HCT116 (cell line): ENCODE measurements at regions not wholly inside any gene's neighbourhood (a gene's known extent, or its start where the extent isn't known, plus 50 kb on each side); places are given as distances from the start of the nearest gene placed in this dataset.

Experiments used
- ATAC-seq: fragments of 200-7000 bp; cut with Tn5 transposase; 2 replicates; pipeline ENCODE4 v1.9.1; 2020; ENCODE audit warnings: mild to moderate bottlenecking, moderate library complexity
- BruUV-seq: library from RNA; stranded (reverse); fragments of 400-500 nt; replicated peaks from 2 replicates; lab custom pipeline; 2021; lab: Mats Ljungman, UMichigan
- CTCF ChIA-PET: fragments of 300-600 bp; sonication (Branson Sonifier 250); formaldehyde crosslinking; loops from one replicate; lab custom pipeline; 2021; ENCODE audit warnings: antibody characterized with exemption; lab: Charles Lee
- POLR2A ChIA-PET: fragments of 300-600, 350-600 bp; sonication (Branson Sonifier 250); formaldehyde crosslinking; loops from one replicate; lab custom pipeline; 2021; ENCODE audit warnings: antibody characterized with exemption; lab: Charles Lee
- RAD21 ChIA-PET, 2 experiments: fragments of 300-600 bp; sonication (Branson Sonifier 250); formaldehyde crosslinking; loops; one replicate each; lab custom pipeline; 2023; ENCODE audit warnings: low total read pairs in 2 of 2; ENCODE audit not compliant: uncharacterized antibody in 2 of 2, unreplicated experiment in 2 of 2, low non-redundant PET in 1 of 2; lab: Charles Lee
- DNase-seq: peaks from one replicate; pipeline ENCODE4 v3.0.0-alpha.2; 2010; ENCODE audit warnings: low read depth, low spot score
- H2AFZ ChIP-seq: fragments of 200-600 bp; shearing (Covaris generic), sonication (generic); 2 replicates; pipeline ENCODE4 v1.6.1; 2017; ENCODE audit warnings: low read depth, mixed run types, mixed read lengths, antibody characterized with exemption, low read length; ENCODE audit not compliant: poor library complexity, severe bottlenecking
- H3K27ac ChIP-seq: 2 replicates; pipeline ENCODE4 v1.5.1; 2012; ENCODE audit warnings: low read depth, low read length
- H3K27me3 ChIP-seq: fragments of 200-600 bp; sonication (generic); 2 replicates; pipeline ENCODE4 v1.6.1; 2016; ENCODE audit warnings: mixed run types, low read length, mixed read lengths; ENCODE audit not compliant: insufficient read depth
- H3K36me3 ChIP-seq, 2 experiments: fragments of 200-500 bp in 1 of 2; fragments of 200-600 bp in 1 of 2; sonication (Bioruptor generic) in 1 of 2; sonication (generic) in 1 of 2; 2 replicates each; pipeline versions ENCODE4 v1.5.1 to v1.6.1; 2014 to 2016; ENCODE audit warnings: low read length in 2 of 2, inconsistent platforms in 1 of 2, mixed read lengths in 1 of 2, mixed run types in 1 of 2; ENCODE audit not compliant: insufficient read depth in 2 of 2, control insufficient read depth in 1 of 2
- H3K4me1 ChIP-seq, 2 experiments: fragments of 200-600 bp in 1 of 2; sonication (generic) in 1 of 2; 2 replicates each; pipeline versions ENCODE4 v1.5.1 to v1.6.1; 2012 to 2017; ENCODE audit warnings: low read length in 2 of 2, inconsistent platforms in 1 of 2, mild to moderate bottlenecking in 1 of 2, mixed read lengths in 1 of 2, mixed run types in 1 of 2, moderate library complexity in 1 of 2; ENCODE audit not compliant: insufficient read depth in 2 of 2, control insufficient read depth in 1 of 2
- H3K4me2 ChIP-seq: fragments of 200-600 bp; sonication (generic); 2 replicates; pipeline ENCODE4 v1.6.1; 2017; ENCODE audit warnings: mixed run types, low read length, mixed read lengths
- H3K4me3 ChIP-seq, 2 experiments: fragments of 200-600 bp in 1 of 2; sonication (generic) in 1 of 2; replicated peaks in 1 of 2; 2 replicates each; pipeline ENCODE4 v1.5.1; 2011 to 2016; ENCODE audit warnings: low read length in 2 of 2, control low read depth in 1 of 2, low read depth in 1 of 2, mild to moderate bottlenecking in 1 of 2, mixed read lengths in 1 of 2, mixed run types in 1 of 2
- H3K79me2 ChIP-seq: fragments of 200-600 bp; sonication (generic); 2 replicates; pipeline ENCODE4 v1.6.1; 2017; ENCODE audit warnings: mild to moderate bottlenecking, mixed run types, low read length, moderate library complexity, mixed read lengths; ENCODE audit not compliant: insufficient read depth
- H3K9ac ChIP-seq: fragments of 200-600 bp; sonication (generic); 2 replicates; pipeline ENCODE4 v1.6.1; 2016; ENCODE audit warnings: low read length, mixed read lengths
- H3K9me2 ChIP-seq: fragments of 200-600 bp; sonication (generic), shearing (Covaris generic); 2 replicates; pipeline ENCODE4 v1.6.1; 2017; ENCODE audit warnings: mixed run types, mild to moderate bottlenecking, moderate library complexity; ENCODE audit not compliant: insufficient read depth
- H3K9me3 ChIP-seq, 2 experiments: fragments of 200-500 bp in 1 of 2; fragments of 200-600 bp in 1 of 2; sonication (Bioruptor generic) in 1 of 2; sonication (generic) in 1 of 2; 2 replicates each; pipeline ENCODE4 v1.6.1; 2014 to 2017; ENCODE audit warnings: low read length in 2 of 2, mixed read lengths in 2 of 2, inconsistent platforms in 1 of 2, low read depth in 1 of 2, mild to moderate bottlenecking in 1 of 2, mixed run types in 1 of 2, moderate library complexity in 1 of 2; ENCODE audit not compliant: control insufficient read depth in 1 of 2, insufficient read depth in 1 of 2
- H4K20me1 ChIP-seq: fragments of 200-600 bp; sonication (generic), shearing (Covaris generic); 2 replicates; pipeline ENCODE4 v1.6.1; 2017; ENCODE audit warnings: mixed run types, mild to moderate bottlenecking, moderate library complexity; ENCODE audit not compliant: insufficient read depth
- CBX3 ChIP-seq: IDR thresholded peaks from 2 replicates; pipeline ENCODE4 v1.6.1; 2012; ENCODE audit warnings: low read depth
- CTCF ChIP-seq, 3 experiments: fragments of 200-600 bp in 1 of 3; sonication (generic) in 1 of 3; IDR thresholded peaks in 2 of 3; conservative IDR thresholded peaks in 1 of 3; 2 replicates each; pipeline ENCODE4 v1.5.1; 2012 to 2017; ENCODE audit warnings: low read depth in 2 of 3, low read length in 2 of 3, antibody characterized with exemption in 1 of 3, borderline replicate concordance in 1 of 3, control low read depth in 1 of 3, mild to moderate bottlenecking in 1 of 3, mixed read lengths in 1 of 3, mixed run types in 1 of 3, moderate library complexity in 1 of 3; ENCODE audit not compliant: insufficient read depth in 1 of 3
- EZH2phosphoT487 ChIP-seq: fragments of 200-600 bp; IDR thresholded peaks from 2 replicates; pipeline ENCODE4 v1.6.1; 2018; ENCODE audit warnings: antibody characterized with exemption, borderline replicate concordance
- FOSL1 ChIP-seq: IDR thresholded peaks from 2 replicates; pipeline ENCODE4 v1.6.1; 2012; ENCODE audit warnings: low read depth
- JUND ChIP-seq: IDR thresholded peaks from 2 replicates; pipeline ENCODE4 v1.6.1; 2012
- POLR2A ChIP-seq: IDR thresholded peaks from 2 replicates; pipeline ENCODE4 v1.7.0; 2011; ENCODE audit warnings: borderline replicate concordance; ENCODE audit not compliant: insufficient read depth, insufficient read length; ENCODE audit errors: extremely low read depth
- RAD21 ChIP-seq: IDR thresholded peaks from 2 replicates; pipeline ENCODE4 v1.6.1; 2012; ENCODE audit warnings: low read depth, mild to moderate bottlenecking
- REST ChIP-seq: IDR thresholded peaks from 2 replicates; pipeline ENCODE4 v1.6.1; 2012; ENCODE audit warnings: low read depth
- SIN3A ChIP-seq: IDR thresholded peaks from 2 replicates; pipeline ENCODE4 v1.6.1; 2012; ENCODE audit warnings: low read depth
- SP1 ChIP-seq: IDR thresholded peaks from 2 replicates; pipeline ENCODE4 v1.6.1; 2012; ENCODE audit warnings: low read depth
- SRF ChIP-seq: IDR thresholded peaks from 2 replicates; pipeline ENCODE4 v1.6.1; 2012; ENCODE audit warnings: low read depth
- TCF7L2 ChIP-seq: IDR thresholded peaks from 2 replicates; pipeline ENCODE4 v1.7.0; 2011; ENCODE audit warnings: borderline replicate concordance, inconsistent platforms; ENCODE audit not compliant: insufficient read depth, insufficient read length; ENCODE audit errors: extremely low read depth
- YY1 ChIP-seq: IDR thresholded peaks from 2 replicates; pipeline ENCODE4 v1.6.1; 2011; ENCODE audit warnings: low read length, low read depth, moderate library complexity, mild to moderate bottlenecking; ENCODE audit not compliant: insufficient replicate concordance; ENCODE audit errors: extremely low read depth
- ZBTB33 ChIP-seq: IDR thresholded peaks from 2 replicates; pipeline ENCODE4 v1.6.1; 2011; ENCODE audit warnings: mild to moderate bottlenecking, low read length, moderate library complexity; ENCODE audit not compliant: insufficient replicate concordance; ENCODE audit errors: extremely low read depth
- ZFX ChIP-seq: fragments of 450-650 bp; IDR thresholded peaks from 2 replicates; pipeline ENCODE4 v1.6.1; 2017
- ZNF274 ChIP-seq: fragments of 200-500 bp; sonication (Bioruptor generic); IDR thresholded peaks from 2 replicates; pipeline ENCODE4 v1.6.1; 2014; ENCODE audit warnings: mild to moderate bottlenecking, low read depth, low read length, inconsistent platforms
- intact Hi-C: fragments of 100-400 bp; cut with micrococcal nuclease; formaldehyde crosslinking; loops from 2 replicates; pipeline ENCODE4 v1.10.0; 2022

GRCh38 chr16:79856581-79856980 is 256.0 kb upstream of the MAF start:
- TF ChIP-seq YY1 (no peak), REST (no peak), EZH2phosphoT487 (no peak), CTCF (IDR thresholded peaks at IDR 0.05 in 2 of 3, conservative IDR thresholded peaks at IDR 0.05 in 1 of 3; ENCODE audit: borderline replicate concordance in 1 of 3, insufficient read depth in 1 of 3, low read depth in 2 of 3, low read length in 2 of 3) (no peak), TCF7L2 (no peak), FOSL1 (no peak), ZBTB33 (no peak), SIN3A (no peak), SP1 (no peak), ZNF274 (no peak), POLR2A (no peak), JUND (no peak), SRF (no peak), CBX3 (no peak), RAD21 (no peak), ZFX (no peak)
- RAD21 ChIA-PET, result no interaction called here

More at GRCh38 chr16:79856581-79856980, 256.0 kb upstream of the MAF start:
- H3K9ac ChIP-seq, result no peak overlapping the region
- no peak overlapping the region for H3K4me2 ChIP-seq
- no peaks in the 10 kb centered on the region for H3K27me3 ChIP-seq
- POLR2A ChIA-PET, result no interaction called here
- no peak overlapping the region for H3K4me3 ChIP-seq
- intact Hi-C loops, result no loop called here
- no peaks in the 10 kb centered on the region for H3K4me1 ChIP-seq
- BruUV-seq, result no TSS peak
- no peak overlapping the region for H3K27ac ChIP-seq
- H2AFZ ChIP-seq, result no peak overlapping the region
- H3K9me3 ChIP-seq, result peaks cover 37 to 41% of the 10 kb centered on the region in 2 experiments; a peak in 2 of 4 replicates
- CTCF ChIA-PET, result no interaction called here
- H3K79me2 ChIP-seq, result no peaks in the 10 kb centered on the region
- no peak for ATAC-seq
- H3K9me2 ChIP-seq, result no peaks in the 10 kb centered on the region
- no peaks in the 10 kb centered on the region for H4K20me1 ChIP-seq
- no peak for DNase-seq
- no peaks in the 10 kb centered on the region for H3K36me3 ChIP-seq
